Medulla oblongata (tissue), 1 donor: ENCODE measurements at regions not wholly inside any gene's neighbourhood (a gene's known extent, or its start where the extent isn't known, plus 50 kb on each side); places are given as distances from the start of the nearest gene placed in this dataset.
"Not testable (repeated sequence)": the region's sequence is repeated elsewhere in the genome, so short reads cannot be mapped to it uniquely, and the experiment has no call there.

Experiments
- DNase-seq: peaks from one replicate; pipeline ENCODE4 v3.0.0-alpha.2; 2015; ENCODE audit errors: extremely low spot score

DNA sequence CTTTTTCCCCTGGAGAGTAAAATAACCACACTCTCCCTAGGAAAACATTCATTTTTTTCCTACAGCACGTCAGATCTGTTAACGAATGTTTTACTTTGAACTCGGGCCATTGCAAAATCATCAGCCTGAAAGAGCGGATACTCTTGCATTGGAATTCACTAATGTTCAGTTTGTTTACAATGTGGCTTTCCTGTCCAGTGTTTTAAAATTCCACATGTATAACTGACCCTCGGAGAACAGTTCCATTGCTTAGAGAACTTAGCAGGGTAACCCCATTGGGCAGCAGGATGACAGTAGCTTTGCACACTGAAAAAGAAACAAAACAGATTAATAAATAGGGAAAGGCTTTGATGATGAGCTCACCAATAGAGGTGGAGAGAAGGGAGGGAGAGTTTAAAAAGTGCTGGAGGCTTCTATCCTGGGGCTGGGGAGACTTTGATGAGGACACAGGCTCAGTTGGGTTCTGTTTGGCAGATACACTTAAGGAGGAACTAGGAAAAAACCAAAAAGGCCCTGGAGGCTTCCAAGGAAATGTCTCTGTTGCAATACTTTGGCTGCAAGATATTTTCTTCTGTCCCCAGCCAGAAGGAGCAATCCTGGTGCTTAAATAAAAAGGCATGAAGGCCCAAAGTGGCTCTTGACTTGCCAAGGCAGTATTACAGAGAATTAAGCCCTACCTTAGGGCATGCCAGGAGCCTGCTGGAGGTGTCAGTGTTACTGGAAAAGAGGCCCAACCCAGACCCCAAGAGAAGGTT is 143.1 kb downstream of the ARSF start:
- no peak for DNase-seq

- no peak for DNase-seq
Observed at GRCh38 chrX:3181846-3182245, 140.6 kb downstream of the ARSF start.

GRCh38 chrX:3178329-3178728 is 137.1 kb downstream of the ARSF start:
- DNase-seq: no peak

DNA sequence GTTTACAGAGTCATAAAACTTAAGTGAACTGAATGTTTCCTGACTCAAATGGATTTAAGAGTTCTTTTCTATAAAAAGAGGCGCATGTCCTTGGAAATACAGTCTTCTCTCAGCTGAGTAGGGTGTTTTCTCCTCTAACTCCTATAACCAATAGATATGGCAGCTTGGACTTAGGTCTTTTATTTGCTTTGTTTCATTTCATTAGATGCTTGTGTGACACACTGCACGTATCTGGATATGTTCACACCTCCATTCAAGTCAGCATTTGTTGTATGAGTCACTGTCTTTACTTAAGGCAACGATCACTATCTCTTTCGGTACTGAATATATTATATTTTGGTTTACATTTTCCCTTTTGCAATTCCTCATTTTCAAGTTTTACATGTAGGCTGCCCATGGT is 136.6 kb downstream of the ARSF start:
- DNase-seq: no peak

DNA sequence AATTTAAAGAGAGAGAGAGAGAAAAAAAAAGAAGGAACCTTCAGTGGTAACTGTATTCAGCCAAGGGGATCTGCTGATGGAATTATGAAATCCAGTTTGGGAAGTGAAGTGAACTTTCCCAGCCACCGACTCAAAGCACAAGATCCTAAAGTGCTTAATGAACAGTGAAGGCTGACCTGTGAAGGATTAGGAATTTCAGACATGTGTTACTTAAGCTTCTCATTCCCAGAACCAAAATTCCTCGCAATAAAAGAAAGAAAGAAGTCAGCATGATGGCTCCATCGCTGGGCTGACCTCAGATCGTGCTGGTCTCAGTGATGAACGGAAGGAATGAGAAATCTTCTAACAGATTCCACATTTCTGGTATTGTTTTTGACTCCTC is 135.2 kb downstream of the ARSF start:
- DNase-seq: no peak

DNA sequence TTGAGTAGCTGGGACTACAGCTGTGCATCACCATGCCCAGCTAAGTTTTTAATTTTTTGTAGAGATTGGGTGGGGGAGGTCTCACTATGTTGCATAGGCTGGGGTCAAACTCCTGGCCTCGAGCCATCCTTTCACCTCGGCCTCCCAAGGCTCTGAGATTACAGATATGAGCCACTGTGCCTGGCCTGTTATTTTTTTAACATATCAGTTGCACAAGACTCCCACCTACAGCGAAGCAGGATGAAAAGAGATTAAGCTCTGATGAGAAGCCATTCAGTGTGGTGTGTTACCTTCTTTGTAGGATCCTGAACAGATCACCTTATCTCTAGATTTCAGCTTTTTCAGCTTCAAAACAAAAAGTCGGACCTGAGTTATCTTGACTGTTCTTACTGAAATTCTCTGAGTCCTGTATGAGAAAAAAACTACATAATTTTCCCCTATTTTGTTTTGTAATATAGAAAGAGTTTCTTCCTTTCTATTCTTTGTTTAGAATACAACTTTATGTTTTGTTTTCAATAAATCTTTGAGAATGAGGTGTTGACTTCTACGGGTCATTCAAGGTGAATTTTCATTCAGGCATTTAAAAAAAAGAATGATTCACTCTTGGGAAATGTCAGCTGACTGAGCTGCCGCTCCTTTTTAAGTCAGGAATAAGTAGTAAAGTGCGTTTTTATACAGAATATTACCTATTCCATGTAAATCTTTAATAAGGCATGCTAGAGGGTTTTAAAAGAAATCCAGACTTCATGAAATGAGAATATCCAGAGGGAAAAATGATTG is 134.6 kb downstream of the ARSF start:
- no peak for DNase-seq

GRCh38 chrX:3172156-3172555 is 130.9 kb downstream of the ARSF start:
- not testable (repeated sequence) for DNase-seq

DNA sequence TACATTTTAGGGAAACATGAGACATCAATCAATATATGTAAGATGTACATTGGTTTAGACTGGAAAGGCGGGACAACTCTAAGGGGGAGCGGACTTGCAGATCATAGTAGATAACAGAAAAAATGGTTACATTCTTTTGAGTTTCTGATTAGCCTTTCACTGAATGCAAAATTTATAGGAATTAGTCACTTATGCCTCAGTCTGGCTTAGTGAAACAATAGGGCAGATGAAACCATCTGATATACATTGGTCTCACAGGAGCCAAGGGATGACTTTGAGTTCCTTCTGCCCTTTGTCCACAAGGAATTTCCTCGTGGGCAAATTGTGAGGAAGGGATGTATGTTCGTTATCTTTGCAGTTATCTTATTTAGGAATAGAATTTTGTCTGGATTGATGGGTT is 128.2 kb downstream of the ARSF start:
- no peak for DNase-seq

- no peak for DNase-seq
Observed at GRCh38 chrX:3167771-3168170, 126.5 kb downstream of the ARSF start.

GRCh38 chrX:3166670-3167455 is 125.6 kb downstream of the ARSF start:
- no peak for DNase-seq

DNA sequence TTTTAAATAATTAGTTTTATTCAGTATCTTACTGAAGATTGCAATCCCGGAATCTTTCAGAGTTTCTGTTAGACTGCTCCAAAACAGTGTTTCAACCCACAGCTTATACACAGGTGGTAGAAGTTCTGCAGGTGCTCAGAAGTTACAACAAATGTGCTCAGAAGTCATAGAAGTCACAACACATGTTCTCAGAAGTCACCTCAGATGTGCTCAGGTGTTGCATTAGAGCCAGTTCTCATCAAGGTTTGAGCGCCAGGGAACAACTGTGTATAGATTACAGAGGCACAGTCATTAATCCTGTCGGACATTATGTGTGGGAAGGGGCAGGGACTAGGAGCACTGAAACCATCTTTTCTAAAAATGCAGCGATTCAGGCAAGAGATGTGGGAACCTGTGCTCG is 124.5 kb downstream of the ARSF start:
- DNase-seq: no peak
